Epidermal melanocyte (primary cell): ENCODE measurements at regions not wholly inside any gene's neighbourhood (a gene's known extent, or its start where the extent isn't known, plus 50 kb on each side); places are given as distances from the start of the nearest gene placed in this dataset.

ENCODE experiments used
- DNase-seq: peaks from one replicate; pipeline ENCODE4 v3.0.0; 2011; ENCODE audit warnings: low spot score; ENCODE audit not compliant: insufficient read length

DNA sequence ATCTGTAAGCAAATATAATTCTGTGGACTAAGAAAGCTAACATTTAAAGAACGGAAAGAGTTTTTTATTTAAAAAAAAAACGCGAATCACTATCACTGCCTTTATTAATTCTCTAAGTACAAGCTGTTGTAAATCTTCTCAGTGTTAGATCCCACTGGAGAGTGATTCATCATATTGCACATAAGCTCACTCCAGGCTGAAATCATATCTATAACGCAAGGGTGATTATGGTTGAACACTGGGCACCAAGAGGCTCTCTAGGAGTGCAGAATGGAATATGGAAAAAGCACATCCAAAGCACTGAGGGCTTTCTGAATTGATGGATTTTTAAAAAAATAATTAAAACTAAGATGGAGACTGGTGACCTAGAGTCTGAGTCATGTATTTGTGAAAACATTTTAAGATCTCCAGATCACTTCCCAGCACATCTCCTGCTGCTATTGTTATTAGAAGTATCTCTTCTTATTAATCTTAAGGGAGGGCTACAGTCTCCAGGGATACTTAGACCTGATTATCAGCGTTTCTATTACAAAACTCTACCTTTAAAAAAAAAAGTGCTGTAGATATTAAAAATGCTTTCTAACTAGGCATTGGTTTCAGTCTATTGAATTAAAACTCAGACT, 1106.8 kb downstream of the AACS start:
- DNase-seq, result no peak

- DNase-seq, result peak; percentile 29
Observed at GRCh38 chr12:126182619-126183236, 1117.5 kb downstream of the AACS start.

- no peak for DNase-seq
Observed at GRCh38 chr12:126185025-126185424, 1119.8 kb downstream of the AACS start.

DNA sequence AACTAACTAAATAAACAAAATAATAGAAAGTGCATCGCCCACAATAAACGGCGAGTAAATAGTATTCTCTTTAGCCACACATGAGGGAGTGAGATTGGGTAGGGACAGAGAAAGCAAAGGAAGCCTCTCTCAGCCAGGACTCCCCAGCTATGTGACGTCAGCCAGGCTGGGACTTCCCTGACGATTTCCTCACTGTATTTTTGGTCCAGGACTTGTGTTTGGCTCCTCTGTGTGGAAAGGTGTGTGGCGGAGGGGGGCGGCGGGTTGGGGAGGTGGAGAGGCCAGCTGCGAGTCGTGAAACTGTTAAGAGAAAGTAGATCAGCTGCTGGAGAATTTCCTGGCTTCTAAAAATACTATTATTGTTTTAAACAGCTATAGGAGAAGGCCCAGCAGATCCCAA, 1124.6 kb downstream of the AACS start:
- DNase-seq, result no peak

DNA sequence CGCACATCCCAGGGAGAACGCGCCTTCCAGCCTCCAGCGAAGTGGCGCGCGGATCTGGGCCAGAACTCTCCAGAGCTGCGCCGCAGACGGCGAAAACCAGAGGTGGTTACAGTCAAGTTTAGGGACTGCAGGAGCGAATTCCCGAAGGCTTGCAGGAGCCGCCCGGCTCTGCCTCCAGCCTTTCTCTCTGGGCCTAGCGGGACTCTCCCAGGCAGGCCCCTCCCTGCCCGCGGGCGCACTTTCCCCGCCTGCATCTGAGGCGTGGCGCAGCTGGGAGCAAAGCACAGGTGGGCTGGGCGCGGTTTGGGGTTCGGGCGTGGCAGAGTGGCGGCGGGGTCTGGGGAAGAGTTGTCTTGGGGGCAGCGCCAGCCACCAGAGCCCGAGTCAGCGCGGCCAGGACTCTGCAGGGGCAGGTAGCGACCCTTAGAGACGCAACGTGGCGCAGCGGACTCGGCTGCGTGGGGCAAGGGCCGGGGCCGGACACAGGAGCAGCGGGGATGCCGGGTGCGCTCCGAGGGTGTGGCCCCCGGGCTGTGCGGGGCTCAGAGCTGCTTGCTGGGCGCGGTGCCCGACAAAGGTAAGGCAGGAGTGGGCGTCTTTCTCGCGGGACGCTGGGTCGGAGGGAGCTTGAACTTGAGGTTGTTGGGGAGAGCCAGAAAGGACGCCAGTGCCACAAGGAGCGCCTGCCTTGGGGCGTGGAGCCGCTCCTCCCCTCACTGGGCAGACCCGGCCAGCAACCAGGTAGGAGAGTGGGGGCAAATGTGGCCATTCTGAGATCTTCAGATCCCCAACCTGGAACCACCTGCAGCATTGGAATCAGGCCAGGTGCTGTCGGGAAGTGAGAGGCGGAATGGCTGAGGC, 1126.0 kb downstream of the AACS start:
- no peak for DNase-seq

GRCh38 chr12:126191949-126192348, 1126.7 kb downstream of the AACS start:
- no peak for DNase-seq

DNA sequence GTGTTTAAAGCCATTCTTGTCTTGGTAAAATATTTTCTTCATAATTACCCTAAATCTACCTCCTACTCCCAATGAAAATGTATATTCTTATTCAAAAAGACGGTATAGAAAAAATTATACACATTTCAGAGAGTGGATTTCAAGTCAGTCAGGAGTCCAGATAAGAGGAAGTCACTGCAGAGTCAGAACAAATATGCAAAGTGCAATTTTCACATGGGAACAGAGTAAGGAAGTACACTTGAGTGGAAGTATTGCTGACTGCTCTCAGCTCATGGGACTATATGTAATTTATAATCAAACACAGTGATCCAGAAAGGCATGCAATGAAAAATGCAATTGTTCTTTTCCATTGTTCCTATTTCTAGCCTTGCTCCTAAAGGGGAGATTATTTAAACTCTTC, 1128.0 kb downstream of the AACS start:
- DNase-seq, result no peak

GRCh38 chr12:126196263-126196662, 1131.0 kb downstream of the AACS start:
- no peak for DNase-seq

- no peak for DNase-seq
Observed at GRCh38 chr12:126198516-126198915, 1133.3 kb downstream of the AACS start.

DNA sequence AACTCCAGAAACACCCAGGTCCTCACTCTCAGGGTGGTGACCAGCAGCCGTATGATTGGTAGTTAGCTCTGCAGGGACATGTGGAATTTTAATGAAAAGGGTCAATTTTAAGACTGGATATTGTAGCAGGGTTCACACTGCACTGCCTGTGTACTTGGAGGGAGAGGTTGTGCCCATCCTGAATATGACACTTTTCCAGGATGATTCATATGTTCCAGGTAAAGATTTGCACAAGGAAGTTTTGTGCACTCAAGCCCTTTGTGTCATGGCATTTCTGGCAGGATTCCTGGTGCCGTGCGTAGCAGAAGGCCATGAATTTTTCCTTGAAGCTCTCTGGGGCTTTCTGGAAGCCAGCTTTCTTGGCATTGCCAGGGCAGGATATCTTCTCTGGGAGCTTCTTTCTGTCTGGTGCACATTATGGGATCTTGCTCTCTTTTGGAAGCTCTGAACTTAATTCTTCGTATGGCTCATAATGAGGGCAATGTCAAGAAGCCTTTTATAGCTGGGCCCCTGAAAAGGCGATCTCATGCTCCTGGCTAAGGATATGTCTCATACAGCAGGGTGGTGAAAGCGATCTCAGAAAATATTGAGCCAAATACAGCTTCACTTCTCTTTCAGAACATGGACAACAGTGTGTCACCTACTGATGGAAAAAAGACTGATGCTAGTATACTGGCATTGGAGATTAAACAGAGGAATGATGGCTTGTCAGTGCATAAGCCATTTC, 1133.9 kb downstream of the AACS start:
- no peak for DNase-seq

DNA sequence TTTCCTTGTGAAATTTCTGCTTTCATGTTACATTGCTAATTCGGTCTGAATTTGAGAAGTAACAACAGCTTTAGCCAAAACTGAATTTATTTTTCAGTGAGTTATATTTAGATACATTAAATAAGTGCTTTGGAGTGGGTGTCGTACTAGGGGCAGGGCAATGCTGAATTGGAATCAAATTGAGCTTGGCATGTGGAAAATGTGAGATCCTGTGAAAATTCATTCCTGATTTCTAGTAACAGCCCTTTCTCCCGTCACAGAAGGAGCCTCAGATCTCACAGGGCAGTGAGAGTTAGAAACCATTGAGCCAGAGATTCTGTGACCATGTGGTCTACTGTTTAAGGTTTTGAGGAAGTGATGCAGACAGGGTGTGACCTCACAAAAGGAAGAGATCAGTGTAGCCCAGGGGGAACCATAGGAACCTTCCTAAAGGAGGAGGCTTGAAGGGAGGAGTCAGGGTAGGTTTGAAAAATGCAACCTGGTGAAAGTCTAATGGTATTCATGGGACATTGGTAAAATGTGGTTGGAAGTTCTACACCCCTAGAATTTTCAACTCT, 1136.8 kb downstream of the AACS start:
- no peak for DNase-seq

DNA sequence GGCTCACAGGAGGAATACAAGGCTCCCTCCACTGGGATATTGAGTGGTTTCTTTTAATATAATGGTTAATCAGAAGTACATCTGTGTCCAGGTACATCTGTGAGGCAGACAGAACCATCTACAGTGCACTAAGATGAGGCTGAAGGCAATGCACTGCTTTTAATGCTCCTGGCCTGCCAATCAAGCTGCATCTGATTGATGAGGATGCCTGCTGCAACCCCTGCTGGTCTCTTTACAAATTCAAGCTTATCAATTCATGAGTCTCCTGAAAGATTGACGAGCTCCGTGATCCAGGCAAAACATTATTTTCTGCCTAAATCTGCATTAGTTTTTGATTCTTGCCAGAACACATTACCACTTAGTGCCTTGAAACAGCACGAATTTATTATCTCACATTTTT, 1139.1 kb downstream of the AACS start:
- DNase-seq, result no peak

DNA sequence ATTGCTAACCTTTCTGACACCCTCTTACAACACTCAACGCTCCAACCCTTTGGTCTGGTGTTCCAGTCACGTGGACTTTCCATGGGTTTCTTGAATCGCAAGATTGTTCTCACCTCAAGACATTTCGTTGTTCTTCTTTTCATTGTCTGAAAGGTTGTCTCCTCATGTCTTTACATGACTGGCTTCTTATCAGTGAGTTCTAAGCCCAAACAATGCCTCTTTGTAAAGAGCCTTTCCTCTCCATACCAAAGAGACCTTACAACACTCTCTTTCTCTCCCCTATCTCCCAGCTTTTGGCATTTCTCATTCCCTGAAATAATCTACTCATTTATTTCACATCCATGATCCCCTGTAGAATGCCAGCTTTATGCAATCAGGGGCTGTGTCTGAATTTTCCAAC, 1144.8 kb downstream of the AACS start:
- no peak for DNase-seq

DNA sequence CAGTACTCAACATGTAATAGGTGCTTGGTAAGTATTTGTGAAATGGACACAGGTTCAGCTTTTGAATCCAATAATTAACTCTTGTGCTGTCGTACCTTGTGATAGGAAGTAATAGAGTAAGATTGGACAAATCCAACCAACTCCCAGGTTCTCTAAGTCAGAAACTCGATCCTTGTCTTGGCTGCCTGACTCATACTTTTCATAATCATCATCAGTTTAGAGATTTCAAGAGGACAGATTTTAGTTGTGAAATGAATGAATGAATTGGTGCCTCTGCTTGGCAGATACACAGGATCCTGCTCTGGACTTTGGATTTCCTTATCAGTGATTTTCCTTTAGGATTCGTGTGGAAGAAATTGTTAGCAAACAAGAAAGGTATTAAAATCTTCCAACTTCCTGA, 1145.2 kb downstream of the AACS start:
- DNase-seq, result no peak

DNA sequence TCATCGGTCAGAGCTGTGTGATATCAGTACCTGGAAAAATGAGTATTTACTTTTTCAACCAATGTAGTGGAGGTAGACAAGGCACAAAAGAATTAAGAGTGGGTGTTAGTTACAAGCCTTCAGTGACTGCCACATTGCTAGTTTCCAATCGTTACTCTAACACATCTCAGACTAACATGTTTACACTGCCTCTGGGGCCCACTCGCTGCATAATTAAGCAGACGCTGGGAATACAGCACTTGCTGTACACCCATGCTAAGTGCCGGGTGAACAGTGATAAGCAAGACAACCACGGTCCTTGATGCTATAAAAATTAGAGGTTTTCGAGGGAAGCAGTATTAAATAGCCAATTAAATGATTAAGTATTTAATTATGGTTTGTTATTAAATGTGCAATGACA, 1147.6 kb downstream of the AACS start:
- DNase-seq, result no peak

GRCh38 chr12:126218697-126219096, 1153.5 kb downstream of the AACS start:
- no peak for DNase-seq

- DNase-seq, result no peak
Observed at GRCh38 chr12:126219139-126219538, 1153.9 kb downstream of the AACS start.

DNA sequence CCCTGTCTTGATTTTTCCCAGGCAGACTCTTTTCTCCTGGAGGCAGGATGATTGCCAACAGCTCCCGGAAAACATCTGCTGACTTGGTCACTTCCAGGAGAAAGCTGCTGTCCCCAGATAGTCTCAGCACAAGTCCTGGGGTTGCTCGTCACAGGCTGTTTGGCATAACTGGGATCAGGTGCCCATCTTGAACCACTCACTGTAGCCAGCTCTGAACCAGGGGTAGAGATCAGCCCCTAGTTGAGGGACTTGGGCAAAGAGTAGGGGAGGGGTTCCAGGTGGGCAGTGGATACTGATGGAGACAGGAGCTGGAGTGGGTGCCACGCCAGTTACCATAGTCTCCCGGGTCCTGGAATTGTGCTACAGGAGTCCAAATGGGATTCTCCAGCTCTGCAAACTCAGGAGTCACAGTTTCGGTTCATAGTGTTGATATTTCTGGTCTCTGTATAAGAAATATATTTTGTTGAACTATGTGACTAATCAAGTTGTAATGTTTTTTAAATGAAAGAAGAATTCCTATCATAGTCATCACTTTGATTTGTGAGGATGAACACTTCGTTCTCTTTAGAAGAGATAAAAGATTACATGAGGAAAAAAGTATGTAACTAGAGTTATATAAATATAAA, 1154.5 kb downstream of the AACS start:
- DNase-seq, result no peak

DNA sequence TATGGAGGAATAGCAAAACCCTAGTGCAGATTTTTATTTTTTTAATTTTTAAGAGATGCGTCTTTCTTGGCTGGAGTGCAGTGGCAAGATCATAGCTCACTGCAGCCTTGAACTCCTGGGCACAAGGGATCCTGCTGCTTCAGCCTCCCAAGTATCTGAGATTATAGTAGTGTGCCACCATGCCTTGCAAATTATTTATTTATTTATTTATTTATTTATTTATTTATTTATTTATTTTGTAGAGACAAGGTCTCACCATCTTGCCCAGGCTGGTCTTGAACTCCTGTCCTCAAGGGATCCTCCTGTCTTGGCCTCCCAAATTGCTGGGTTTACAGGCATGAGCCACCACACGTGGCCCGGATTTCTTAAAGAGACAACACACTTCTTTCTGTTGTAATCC, 1158.8 kb downstream of the AACS start:
- no peak for DNase-seq

DNA sequence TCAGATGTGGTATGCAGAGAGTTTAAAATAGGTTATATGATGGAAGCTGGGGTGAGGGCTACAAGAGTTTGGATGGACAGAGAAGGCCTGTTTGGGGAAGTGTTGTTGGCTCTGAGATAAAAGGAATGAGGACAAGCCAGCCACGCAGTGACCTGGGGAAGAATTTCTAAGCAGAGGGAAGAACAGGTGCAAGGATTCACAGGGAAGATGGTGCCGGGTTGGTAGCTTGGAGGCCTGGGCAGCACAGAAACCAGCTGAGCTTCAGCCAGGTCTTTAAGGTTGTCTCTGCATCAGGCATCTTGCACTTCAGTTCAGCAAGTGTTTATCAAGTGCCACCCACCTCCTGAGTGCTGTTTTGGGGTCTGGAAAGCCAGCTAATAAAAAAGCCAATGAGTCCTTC, 1163.7 kb downstream of the AACS start:
- no peak for DNase-seq

- no peak for DNase-seq
Observed at GRCh38 chr12:126232711-126233110, 1167.5 kb downstream of the AACS start.
